GM18519 (cell line): ENCODE measurements at regions not wholly inside any gene's neighbourhood (a gene's known extent, or its start where the extent isn't known, plus 50 kb on each side); places are given as distances from the start of the nearest gene placed in this dataset.
"Not testable (repeated sequence)": the region's sequence is repeated elsewhere in the genome, so short reads cannot be mapped to it uniquely, and the experiment has no call there.

Experiments used
- ATAC-seq: cut with Tn5 transposase; IDR thresholded peaks from one replicate; pipeline ENCODE4 v1.9.1; 2021; ENCODE audit warnings: mild to moderate bottlenecking, moderate library complexity; ENCODE audit not compliant: unreplicated experiment, low FRiP score

DNA sequence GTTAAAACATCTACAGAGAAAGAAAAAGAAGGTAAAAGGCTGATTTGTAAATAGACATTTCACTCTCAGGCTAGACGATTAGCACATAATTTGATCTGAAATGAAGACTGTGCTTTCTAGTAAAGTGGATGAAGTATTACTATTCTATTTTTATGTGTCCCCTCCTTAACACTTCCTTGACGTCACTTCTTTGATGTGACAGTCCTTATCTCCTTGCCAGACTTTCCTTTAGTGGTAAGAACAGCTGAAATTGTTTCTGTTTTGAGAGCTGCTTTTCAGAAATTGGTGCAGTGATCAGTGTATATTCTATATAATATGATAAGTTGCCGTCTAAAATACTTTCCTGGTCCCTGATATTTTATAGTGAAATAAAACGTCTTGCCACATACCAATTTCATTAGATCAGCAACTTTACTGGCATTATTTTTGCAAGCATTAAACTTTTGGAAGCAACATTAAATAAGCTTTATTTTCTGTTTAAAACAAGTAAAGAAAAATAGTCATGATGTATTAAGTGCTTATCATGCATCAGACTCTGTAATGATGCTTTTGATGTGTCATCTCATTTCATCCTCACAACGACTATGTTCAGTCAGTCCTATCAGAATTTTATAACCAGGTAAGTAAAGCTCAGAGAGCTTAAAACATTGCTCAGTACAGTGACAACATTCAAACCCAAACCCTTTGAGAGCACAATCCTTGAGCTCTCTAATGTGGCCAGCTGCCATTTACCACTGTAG, 210.3 kb upstream of the PCDH9 start:
- ATAC-seq, result no peak

DNA sequence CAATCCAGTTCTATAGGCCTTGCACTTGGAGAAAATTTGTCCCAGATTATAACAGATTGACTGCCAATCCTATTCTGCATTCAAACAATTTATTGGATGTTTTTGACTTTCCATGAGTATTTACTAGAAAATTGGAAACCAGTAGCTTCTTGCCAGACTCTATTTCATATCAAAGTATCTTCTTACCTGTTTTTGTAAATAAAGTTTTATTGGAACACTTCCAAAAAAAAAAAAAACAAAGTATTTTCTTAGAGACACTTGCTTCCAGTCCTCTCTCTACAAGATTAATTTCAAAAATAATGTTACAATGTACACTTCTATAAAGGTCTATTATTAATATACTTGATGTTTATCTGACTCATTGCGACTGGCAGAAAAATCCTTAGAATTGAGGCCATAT, 209.2 kb upstream of the PCDH9 start:
- ATAC-seq, result no peak

DNA sequence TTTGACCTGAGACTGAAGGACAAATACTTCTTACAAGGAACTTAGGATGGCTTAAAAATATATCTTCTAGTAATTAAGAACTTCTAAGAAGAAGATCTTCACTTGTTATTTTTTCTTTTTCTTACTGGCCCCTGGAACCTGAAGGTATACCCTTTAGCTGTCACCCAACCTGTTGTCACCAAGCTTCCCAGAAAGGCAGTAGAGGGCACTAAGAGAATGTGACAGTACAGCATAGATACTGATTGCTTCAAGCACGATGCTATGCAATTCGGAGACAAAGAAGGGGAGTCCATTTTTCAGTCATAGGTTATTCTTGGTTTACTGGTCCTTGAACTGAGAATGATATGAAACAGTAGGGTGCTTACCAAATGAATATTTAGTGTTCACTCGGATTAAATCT, 208.3 kb upstream of the PCDH9 start:
- ATAC-seq, result no peak

DNA sequence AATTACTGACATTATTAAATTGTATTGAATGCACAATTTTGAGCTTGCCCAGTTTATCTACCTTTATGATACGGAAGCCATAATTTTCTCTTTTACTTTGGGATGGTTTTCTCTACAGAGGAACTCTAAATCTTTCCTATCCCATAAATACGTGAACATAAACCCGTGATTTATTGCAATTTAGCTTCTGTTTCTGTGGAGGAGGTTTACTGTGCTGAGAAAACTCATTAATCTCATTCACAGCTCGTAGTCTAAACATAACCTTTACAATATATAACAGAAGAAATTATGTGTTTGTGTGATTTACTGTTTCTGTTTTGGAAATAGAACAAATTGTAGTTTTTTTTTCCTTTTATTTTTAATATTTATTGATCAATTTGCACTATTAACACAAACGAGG, 207.1 kb upstream of the PCDH9 start:
- ATAC-seq, result no peak

DNA sequence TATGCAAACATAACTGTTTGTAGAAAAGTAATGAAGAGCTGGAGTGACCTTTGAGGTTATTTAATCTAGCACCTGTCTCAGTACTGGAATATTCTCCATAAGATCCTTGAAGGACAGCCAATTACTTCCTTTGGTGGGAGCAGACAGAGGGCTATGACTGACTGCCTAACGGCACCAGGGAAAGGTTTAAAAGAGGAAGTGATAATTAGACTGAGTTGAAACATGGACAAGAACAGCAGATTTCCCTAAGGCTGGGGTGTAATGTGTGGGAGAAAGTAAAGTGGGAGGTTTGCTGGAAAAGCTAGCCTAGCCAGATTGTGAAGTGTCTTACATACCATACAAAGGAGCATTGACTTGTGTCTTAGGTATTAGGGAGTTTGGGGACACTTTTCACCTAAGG, 191.3 kb upstream of the PCDH9 start:
- no peak for ATAC-seq

DNA sequence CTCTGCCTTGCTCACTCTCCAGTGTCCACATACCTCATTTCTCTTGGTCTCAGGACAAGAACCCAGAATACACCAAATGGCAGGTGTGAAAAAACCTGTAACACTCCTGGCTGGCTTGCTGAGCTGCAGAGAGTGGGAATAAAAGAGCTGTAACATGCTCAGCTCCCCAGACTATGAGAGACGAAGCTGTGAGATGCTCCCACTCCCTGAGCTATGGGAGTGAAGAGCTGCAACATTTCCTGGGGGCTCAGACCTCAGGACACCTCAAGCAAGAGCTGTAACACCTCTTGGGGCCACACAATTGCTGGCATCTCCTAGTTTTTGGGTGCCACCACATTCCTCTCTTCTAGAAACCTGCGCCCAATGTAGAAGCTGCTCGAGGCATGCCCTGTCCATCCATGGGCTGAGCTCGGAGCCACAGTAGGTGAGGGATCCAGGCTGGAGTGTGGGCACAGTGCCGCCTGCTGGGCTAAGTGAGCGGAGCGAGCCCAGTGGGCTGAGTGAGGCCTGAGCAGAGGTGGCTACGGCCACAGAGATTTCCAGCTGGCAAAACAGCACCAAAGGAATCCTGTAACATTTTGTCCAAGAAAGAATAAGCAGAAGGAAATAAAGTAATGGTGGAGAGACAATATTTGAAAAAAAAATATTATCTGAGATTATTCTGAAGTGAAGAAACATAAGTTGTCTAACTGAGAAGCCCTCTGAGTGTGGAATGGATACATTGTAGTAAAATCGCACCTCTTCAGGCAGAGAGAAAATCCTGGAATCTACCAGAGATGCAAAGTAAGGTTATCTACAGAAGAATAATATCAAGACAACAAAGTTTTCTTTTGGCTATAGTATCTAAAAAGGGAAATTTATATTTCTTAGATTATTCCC, 186.2 kb upstream of the PCDH9 start:
- ATAC-seq, result no peak

DNA sequence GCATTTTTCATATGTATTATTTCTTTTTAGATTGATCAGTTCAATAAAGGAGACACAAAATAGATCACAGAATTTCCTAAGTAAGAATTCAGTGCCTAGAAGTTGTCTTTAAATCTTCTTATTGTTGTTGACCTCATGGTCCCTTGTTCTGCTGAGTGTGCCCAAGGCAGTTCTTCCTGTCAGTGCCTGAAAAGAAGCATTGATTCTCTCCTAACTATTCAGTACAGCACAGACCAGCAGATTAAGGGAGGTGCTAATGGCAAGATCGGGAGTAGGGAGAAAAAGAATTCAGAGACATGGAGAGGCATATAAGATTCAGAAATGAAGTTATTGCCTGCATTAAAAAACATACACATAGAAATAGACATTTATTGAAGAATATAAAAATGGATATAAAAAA, 180.5 kb upstream of the PCDH9 start:
- no peak for ATAC-seq

DNA sequence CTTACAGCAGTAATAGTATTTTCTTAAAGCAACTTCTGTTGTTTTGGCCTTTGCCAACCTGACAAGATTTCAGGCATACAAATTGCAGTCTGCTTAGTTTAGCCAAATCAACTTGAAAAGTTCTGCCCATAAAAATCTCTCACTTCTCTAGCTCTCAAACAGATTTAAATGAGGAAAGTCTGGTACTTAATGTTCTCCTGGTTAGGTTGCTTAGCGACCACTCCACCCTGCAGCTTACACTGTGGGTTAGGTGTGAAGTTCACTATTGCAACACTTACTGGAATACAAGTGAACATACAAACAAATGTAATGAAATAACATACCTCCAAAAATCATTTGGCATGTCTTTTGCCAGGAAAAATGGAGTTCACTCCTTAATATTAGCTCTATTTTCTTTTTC, 178.7 kb upstream of the PCDH9 start:
- ATAC-seq, result no peak

DNA sequence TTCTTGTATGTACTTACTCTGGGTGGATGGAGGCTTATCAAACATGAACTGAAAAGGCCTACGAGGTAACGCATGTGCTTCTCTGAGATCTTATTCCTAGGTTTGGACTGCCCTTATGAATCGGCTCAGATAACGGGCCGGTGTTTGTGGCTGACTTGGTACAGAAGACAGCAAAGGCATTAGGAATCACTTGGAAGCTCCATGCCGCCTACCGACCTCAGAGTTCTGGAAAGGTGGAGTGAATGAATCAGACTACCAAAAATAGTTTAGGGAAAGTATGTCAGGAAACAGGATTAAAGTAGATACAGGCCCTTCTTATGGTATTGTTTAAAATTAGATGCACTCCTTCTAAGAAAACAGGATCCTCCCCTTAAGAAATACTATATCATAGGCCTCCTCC, 172.4 kb upstream of the PCDH9 start:
- ATAC-seq, result no peak

DNA sequence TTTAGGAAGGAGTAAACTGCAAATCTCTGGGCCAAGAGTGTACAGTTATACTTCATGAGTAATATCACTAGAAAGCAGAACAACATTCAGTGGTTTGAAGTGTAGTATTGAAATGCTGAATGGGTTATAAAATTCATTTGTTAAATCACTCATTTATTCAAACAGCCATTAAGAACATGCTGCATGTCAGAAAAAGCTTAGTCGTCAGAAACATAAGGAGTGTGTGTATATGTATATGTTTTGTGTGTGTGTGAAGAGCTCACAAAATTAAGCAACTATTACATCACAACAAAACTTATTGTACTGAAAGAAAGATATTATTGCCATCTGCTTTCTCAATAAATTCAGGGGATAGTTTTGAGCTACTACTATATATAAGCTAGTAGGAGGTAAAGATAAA, 165.4 kb upstream of the PCDH9 start:
- ATAC-seq, result no peak

DNA sequence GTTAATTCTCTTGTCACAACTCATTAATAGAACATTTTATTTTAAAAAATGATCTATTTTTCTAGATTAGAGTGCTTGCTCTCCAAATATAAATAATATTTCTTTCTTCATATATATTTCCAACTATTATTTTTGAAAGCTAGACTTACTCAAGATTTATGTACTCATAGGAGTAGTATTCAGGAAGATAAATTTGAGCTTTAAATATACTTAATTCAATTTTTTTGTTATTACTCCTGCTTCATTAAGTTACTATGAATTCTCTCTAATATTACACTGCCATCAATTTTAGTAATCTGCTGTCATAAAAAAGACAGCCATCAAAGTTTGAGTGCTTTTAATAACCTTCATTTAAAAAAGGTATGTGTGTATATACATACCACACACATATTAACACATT, 161.9 kb upstream of the PCDH9 start:
- ATAC-seq, result no peak

DNA sequence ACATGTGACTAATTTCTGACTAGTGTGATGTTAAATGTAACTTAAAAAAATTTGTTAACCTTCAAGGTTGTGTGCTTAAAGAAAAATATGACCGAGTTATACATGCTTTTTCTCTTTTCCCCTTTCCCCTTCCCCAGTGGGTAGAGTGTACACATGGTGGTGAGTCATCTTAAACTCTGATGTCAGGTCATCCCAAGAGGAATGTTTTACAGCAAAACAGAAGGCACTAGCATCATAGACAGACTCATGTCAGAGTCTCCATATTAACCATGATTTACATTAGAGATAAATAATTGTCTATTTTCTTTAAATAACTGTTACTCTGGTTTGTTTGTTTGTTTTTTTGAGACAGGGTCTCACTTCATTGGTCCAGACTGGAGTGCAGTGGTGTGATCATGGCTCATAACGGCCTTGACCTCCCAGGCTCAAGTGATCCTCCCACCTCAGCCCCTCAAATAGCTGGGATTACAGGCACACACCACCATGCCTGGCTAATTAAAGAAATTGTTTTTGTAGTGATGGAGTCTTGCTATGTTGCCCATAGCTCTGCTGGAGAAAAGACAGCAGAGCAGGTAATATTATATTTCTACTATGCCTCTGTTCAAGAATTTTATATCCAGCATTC, 160.4 kb upstream of the PCDH9 start:
- ATAC-seq, result no peak

DNA sequence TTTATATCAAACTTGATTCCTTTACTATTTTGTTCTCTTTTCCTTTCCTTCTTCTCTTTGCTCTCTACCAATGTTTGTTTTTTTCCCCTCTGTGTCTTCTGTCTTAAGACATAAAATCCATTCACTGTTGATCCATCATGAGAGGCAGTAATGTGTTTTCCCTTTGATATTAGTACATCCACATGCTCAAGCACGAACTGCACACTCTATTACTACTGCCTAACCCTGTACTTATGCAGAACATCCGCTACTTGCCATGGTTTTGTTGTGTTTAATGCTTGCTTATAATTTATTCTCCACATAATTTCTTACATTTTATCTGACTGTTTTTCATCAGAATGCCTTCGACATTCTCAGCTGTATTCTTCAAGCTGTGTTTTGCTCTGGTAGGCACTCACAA, 159.0 kb upstream of the PCDH9 start:
- ATAC-seq, result no peak

DNA sequence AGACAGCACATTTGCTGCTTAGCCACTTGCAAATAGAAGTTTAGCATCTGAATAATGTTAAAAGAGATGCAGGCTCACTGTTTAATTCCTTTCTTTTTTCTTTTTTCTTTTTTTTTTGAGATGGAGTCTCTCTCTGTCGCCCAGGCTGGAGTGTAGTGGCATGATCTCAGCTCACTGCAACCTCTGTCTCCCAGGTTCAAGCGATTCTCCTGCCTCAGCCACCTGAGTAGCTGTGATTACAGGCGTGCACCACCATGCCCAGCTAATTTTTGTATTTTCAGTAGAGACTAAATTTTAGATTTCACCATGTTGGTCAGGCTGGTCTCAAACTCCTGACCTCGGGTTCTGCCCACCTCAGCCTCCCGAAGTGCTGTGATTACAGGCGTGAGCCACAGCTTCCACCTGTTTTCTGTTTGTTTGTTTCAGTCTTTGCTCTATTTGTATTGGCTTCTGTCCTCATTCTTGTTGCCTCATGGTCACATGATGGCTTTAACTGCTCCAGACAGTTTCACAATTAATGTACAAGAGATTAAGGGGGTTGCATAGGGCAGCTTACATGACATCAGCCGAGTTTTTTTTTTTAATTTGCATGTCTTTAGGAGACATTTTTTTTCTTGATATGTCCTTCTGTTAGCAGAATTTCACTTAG, 153.1 kb upstream of the PCDH9 start:
- not testable (repeated sequence) for ATAC-seq

DNA sequence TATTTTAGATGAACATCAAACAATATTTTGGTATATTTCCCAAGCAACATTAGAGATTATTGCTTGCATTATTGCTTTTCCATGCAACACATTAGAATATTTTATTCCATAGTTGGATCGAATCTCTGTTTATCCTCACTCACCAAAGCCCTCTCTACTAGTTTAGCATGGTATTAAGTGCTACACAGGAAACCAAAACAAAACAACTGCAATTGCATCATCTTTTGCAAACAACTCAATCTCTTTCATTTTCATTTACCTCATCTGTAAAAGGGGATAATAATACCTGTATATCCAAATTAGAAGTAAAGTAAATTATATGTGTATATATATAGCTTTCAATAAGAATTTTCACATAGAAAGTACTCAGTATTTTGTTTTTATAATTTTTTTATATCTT, 147.8 kb upstream of the PCDH9 start:
- no peak for ATAC-seq

DNA sequence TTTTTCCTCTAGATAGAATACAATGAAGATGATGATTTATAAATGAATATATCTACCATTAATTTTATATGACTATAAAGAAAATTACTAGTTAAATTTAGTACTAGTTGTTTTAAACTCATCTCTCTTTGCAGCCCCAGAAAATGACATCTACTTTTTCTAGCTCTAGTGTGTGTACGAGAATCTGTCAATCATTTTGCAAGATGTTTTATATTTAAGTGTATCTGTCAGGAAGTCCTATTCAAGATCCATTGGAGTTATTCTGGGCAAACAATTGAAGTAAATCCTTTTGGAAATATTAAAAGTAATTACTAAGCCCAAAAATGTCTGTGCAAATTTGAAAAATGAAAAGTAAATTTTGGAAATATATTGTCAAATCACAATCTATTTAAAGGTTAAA, 144.3 kb upstream of the PCDH9 start:
- no peak for ATAC-seq

DNA sequence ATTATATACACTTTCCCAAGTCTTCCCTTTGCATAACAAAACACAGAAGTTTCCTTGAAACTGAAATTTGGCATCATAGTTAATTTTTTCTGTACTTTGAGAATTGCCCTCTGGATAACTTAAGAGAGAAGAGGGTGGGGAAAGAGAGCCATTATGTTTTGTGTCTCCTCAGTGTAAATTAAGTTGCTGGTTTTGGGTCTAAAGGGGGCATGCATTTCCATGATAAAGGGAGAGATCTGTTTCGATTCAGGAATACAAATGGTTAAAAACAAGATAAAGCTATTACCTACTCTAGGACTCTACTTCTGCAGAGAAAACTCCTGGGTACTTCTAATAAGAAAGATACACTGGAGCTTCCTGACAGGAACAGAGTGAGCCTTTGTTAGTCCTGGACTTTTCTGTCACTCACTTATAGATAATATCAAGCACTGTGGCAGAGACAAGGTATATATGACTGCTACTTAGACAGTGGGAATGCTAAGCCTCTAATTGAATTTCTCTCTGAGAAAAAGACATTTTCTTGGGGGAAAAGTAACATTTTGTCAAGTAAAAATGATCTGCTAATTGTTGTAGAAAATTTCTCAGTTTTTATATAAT, 142.8 kb upstream of the PCDH9 start:
- ATAC-seq, result no peak

DNA sequence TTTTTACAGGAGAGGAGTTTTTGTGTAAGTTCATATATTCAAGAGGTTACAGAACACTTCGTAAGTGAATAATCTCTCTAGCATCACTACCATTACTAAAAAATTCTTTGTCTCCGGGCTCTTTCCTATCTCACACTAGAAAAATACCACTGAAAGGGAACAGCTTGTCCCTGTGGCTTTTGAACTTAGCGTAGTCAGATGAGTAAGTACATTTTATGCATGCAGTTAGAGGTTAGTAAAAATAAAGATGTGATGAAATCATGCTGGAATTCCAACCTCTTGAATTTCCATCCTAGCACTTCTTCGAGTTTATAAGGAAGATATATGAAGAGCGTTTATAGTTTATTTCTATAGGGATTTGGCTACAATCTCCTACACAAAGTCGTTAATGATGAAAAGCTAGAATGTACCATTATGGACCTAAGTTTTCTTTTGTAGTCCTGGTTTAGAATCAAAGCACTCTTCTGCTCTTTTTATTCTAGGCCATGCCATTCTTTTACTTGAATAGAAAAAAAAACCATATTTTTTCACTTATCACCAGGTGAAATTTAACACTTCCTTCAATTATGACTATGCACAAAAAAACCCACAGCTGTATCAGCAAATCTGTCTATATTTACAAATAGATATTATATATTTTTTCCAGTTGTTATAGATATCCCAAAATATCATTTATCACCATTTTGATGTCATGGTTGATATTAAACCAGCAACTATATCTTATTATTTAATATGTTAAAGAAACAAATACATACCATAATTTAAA, 139.9 kb upstream of the PCDH9 start:
- no peak for ATAC-seq

DNA sequence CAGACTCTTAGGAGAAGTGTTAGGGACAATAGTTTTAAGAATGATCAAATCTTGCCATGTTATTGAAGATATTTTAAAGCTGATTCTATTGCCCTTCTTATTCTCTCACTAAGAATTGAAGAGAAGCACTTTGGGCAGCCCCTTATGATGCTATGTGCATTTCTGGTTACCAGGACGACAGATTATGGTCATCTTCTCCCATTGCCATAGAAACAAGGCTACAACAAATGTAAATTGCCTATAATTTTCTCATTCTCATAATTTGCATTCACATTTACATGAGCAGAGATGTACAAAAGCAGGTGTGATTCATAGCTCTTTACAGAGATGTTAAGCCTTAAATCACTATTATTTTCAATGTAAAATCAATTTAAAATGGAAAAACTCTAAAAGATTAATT, 137.3 kb upstream of the PCDH9 start:
- no peak for ATAC-seq

DNA sequence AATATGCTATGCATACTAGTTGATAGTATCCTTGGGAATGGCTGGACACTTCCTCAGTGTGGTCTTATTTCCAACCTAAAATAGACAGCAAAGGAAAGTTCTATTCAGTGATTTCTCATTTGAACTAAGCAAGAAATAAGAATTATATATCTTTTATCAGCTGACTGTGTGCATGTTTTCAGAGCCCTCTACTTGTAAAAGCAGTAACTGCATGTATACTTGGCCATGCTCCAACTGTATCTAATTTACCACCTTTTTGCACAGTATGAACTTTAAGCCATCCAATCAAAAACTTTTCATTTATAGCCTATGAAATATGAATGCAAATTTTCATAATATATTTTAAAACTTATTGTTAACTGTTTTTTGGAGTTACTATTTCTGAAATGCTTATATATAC, 136.4 kb upstream of the PCDH9 start:
- ATAC-seq, result no peak
